Neural cell (in vitro differentiated cells): ENCODE measurements at regions not wholly inside any gene's neighbourhood (a gene's known extent, or its start where the extent isn't known, plus 50 kb on each side); places are given as distances from the start of the nearest gene placed in this dataset.

Source experiments
- EP300 ChIP-seq: fragments of 450-650 bp; conservative IDR thresholded peaks from 2 replicates; pipeline ENCODE4 v1.6.1; 2014; ENCODE audit warnings: antibody characterized with exemption, mild to moderate bottlenecking, moderate library complexity; ENCODE audit not compliant: poor library complexity, severe bottlenecking
- EZH2 ChIP-seq: fragments of 200-600, 300-800 bp; shearing (Covaris generic), sonication (generic); IDR thresholded peaks from 2 replicates; pipeline ENCODE4 v1.6.1; 2014; ENCODE audit warnings: antibody characterized with exemption, low read length, borderline replicate concordance, mild to moderate bottlenecking; ENCODE audit not compliant: insufficient read depth, poor library complexity, severe bottlenecking
- POLR2AphosphoS5 ChIP-seq: IDR thresholded peaks from 2 replicates; pipeline ENCODE4 v1.6.1; 2012
- RAD21 ChIP-seq: fragments of 450-650 bp; conservative IDR thresholded peaks from 2 replicates; pipeline ENCODE4 v1.6.1; 2014; ENCODE audit warnings: antibody characterized with exemption, mild to moderate bottlenecking, moderate library complexity
- SMC3 ChIP-seq: fragments of 450-650 bp; conservative IDR thresholded peaks from 2 replicates; pipeline ENCODE4 v1.6.1; 2014; ENCODE audit warnings: antibody characterized with exemption, mild to moderate bottlenecking, moderate library complexity; ENCODE audit not compliant: poor library complexity
- TF ChIP-seq, protein P1 (sequence below): fragments of 450-650 bp; IDR thresholded peaks from 2 replicates; pipeline ENCODE4 v1.5.1; 2014; ENCODE audit warnings: antibody characterized with exemption, mild to moderate bottlenecking, moderate library complexity; ENCODE audit not compliant: poor library complexity, severe bottlenecking
- TF ChIP-seq, protein P2 (sequence below): IDR thresholded peaks from 2 replicates; pipeline ENCODE4 v1.6.1; 2012; ENCODE audit warnings: borderline replicate concordance

DNA sequence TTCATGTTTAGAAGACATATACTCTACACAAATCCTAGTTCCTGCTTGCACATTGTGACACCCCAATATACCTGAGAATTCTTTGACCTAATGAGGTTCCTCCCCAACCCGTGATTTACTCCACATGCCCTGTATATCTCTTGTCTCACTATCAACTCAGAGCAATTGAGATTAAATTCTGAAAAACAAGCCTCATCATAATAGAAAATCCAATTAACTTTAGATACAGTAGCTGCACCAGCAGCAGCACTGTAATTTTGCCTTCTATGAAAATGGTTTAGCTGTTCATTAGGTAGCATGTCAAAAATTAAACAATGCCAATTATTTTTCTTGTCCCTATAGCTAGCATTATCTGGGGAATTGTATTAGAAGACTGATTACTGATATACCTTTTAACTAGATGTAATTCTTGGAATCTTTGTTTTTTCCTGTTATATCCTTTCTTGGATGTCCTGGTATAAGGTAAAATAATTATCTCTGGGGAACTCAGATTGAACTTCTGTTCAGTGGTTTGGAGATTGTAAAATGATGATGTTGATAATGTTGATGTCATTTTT is 218.9 kb upstream of the TANK start:
- TF ChIP-seq, protein P1, sequence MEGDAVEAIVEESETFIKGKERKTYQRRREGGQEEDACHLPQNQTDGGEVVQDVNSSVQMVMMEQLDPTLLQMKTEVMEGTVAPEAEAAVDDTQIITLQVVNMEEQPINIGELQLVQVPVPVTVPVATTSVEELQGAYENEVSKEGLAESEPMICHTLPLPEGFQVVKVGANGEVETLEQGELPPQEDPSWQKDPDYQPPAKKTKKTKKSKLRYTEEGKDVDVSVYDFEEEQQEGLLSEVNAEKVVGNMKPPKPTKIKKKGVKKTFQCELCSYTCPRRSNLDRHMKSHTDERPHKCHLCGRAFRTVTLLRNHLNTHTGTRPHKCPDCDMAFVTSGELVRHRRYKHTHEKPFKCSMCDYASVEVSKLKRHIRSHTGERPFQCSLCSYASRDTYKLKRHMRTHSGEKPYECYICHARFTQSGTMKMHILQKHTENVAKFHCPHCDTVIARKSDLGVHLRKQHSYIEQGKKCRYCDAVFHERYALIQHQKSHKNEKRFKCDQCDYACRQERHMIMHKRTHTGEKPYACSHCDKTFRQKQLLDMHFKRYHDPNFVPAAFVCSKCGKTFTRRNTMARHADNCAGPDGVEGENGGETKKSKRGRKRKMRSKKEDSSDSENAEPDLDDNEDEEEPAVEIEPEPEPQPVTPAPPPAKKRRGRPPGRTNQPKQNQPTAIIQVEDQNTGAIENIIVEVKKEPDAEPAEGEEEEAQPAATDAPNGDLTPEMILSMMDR: no peak
- TF ChIP-seq RAD21 (no peak), EP300 (no peak), EZH2 (no peak), SMC3 (no peak), POLR2AphosphoS5 (no peak)
- TF ChIP-seq, protein P2, sequence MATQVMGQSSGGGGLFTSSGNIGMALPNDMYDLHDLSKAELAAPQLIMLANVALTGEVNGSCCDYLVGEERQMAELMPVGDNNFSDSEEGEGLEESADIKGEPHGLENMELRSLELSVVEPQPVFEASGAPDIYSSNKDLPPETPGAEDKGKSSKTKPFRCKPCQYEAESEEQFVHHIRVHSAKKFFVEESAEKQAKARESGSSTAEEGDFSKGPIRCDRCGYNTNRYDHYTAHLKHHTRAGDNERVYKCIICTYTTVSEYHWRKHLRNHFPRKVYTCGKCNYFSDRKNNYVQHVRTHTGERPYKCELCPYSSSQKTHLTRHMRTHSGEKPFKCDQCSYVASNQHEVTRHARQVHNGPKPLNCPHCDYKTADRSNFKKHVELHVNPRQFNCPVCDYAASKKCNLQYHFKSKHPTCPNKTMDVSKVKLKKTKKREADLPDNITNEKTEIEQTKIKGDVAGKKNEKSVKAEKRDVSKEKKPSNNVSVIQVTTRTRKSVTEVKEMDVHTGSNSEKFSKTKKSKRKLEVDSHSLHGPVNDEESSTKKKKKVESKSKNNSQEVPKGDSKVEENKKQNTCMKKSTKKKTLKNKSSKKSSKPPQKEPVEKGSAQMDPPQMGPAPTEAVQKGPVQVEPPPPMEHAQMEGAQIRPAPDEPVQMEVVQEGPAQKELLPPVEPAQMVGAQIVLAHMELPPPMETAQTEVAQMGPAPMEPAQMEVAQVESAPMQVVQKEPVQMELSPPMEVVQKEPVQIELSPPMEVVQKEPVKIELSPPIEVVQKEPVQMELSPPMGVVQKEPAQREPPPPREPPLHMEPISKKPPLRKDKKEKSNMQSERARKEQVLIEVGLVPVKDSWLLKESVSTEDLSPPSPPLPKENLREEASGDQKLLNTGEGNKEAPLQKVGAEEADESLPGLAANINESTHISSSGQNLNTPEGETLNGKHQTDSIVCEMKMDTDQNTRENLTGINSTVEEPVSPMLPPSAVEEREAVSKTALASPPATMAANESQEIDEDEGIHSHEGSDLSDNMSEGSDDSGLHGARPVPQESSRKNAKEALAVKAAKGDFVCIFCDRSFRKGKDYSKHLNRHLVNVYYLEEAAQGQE: no peak
